Pulmonary artery endothelial cell (primary cell): ENCODE measurements at regions not wholly inside any gene's neighbourhood (a gene's known extent, or its start where the extent isn't known, plus 50 kb on each side); places are given as distances from the start of the nearest gene placed in this dataset.
"Not testable (repeated sequence)": the region's sequence is repeated elsewhere in the genome, so short reads cannot be mapped to it uniquely, and the experiment has no call there.

Experiments used
- DNase-seq: peaks from one replicate; pipeline ENCODE4 v3.0.0-alpha.2; 2011; ENCODE audit warnings: low read depth, low spot score

DNA sequence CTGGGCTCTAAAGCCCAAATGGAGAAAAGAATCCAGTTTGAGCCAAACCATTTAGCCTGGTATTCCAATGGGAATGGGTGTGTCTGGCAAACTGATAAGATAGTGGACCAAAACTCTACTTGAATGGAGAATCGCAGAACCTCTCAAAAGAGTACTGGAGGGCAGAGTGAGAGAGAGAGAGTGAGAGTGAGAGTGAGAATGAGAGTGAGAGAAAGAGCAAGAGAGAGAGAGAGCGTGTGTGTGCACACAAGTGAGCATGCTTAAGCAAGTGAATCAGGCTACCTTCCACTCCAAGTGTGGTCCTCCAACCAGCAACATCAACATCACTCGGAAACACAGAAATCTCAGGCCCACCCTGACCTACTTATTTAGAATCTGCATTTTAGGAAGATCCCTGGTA lies 58.8 kb downstream of the UQCRFS1 start:
- DNase-seq: no peak

DNA sequence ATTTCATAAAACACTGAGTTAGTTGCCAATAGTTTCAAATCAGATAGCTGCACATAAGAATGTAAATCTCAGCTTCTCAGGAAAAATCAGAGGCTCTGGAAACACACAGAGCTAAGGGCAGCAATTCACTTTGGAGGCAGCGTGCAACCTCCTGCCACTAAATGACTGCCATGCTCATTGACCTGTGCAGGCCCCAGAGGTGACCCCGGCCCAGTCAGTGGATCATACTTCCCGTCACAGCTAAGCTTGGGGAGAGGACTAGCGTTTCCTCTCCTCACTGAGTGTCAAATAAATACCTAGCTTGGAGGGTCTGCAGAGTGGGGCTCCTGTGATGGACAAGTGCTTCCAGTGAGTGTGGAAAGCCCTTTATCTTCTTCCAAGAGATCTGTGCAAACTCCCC lies 67.2 kb downstream of the UQCRFS1 start:
- DNase-seq: no peak

DNA sequence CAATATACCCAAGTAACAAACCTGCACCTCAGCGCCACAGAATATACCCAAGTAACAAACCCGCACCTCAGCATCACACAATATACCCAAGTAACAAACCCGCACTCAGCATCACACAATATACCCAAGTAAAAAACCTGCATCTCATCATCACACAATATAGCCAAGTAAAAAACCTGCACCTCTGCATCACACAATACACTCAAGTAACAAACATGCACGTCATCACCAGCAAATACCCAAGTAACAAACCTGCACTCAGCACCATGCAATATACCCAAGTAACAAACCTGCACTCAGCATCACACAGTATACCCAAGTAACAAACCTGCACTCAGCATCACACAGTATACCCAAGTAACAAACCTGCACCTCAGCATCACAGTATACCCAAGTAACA lies 69.8 kb downstream of the UQCRFS1 start:
- no peak for DNase-seq

DNA sequence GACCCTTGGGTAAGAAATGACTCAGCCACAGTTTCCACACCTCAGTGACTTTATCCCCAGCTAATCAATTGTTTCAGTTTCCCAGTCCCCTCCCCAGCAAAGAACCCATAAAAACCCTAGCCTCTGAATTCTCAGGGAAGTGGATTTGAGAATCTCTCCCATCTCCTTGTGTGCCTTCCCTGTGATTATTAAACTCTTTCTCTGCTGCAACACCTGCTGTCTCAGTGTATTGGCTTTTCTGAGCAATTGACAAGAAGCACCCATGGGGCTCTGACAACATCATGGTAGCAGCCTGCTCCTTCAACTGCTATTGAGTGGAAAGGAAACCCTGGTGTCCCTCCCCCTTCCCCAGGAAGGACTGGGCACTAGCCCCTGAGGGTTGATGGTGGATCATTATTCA lies 73.7 kb downstream of the UQCRFS1 start:
- no peak for DNase-seq

DNA sequence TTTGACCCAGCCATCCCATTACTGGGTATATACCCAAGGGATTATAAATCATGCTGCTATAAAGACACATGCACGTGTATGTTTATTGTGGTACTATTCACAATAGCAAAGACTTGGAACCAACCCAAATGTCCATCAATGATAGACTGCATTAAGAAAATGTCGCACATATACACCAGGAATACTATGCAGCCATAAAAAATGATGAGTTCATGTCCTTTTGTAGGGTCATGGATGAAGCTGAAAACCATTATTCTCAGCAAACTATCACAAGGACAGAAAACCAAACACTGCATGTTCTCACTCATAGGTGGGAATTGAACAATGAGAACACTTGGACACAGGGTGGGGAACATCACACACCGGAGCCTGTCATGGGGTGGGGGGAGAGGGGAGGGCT lies 74.7 kb downstream of the UQCRFS1 start:
- not testable (repeated sequence) for DNase-seq

DNA sequence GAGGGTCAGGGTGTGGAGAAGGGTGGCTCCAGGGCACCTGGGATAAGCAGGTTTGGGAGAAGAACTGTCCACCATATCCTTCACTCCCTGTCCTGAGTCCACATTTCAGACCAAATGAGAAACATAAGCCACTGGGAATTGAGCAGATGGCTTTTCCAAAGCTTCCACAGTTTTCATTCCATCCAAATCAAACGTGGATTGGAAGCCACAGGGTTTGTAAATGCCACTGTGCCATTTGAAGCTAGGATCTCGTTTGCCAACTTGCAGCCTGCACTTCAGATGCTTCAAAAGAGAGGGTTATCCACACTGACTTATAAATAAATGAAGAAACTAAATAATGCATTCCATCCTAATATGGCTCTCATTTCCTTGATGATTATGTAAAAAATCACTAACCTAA lies 81.5 kb downstream of the UQCRFS1 start:
- DNase-seq: no peak

DNA sequence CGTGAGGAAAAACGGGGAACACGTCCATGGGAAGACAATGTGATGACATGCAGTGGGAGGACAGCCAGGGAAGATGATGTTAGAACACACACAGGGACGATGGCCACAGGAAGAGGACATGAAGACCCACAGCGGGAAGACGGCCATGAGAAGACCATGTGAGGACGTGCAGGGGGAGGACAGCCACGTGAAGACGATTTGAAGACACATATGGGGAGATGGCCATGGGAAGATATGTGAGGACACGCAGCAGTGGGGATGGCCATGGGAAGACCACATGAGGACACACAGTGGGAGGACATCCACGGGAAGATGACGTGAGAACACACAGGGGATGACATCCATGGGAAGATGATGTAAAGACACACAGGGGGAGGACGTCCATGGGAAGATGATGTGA lies 83.8 kb downstream of the UQCRFS1 start:
- DNase-seq: no peak

DNA sequence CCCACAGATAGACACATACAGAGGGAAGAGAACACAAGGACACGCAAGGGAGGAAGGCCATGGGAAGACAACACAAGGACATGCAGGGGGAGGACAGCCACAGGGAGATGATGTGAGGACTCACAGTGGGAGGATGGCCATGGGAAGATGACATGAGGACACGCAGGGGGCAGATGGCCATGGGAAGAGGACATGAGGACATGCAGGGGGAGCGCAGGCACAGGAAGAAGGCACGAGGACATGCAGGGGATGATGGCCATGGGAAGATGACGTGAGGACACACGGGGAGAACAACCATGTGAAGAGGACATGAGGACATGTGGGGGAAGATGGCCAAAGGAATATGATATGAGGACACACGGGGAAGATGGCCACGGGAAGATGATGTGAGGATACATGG lies 84.7 kb downstream of the UQCRFS1 start:
- DNase-seq: no peak

DNA sequence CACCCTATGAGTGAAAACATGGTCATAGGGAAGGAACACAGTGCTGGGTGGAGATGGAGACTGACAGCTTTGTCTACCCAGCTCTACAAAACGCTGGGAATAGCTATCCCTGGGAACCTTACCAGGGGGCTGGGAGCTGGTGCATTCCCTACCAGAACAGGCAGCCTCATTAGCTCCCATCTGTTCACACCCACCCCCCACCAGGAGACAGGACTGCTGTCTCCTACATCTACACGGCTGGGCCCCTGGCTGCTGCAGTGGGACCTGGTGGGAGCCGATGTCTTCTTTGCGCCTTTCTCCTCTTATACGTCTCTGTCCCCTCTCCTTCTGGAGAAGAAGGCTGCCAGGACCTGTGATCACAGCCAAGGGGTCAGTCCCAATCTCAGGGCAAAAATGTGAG lies 90.8 kb downstream of the UQCRFS1 start:
- no peak for DNase-seq

DNA sequence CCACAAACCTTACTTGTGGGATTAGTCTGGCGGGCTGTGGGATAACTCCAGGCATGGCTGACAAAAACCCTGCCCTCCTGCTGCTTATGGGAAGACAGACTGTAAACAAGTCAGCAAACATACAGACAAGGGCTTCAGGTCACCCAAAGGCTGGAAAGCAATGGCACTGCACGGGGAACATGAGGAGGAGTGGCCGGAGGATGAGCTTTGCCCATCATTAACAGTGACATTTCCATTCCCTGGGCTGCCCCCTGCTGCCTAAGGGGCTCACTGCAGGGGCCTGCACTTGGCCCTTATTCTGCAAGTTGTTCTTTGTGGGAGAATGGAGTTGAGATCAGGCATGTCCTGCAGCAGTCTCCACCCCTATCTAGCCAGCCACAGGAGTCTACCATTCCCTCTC lies 91.3 kb downstream of the UQCRFS1 start:
- DNase-seq: no peak

DNA sequence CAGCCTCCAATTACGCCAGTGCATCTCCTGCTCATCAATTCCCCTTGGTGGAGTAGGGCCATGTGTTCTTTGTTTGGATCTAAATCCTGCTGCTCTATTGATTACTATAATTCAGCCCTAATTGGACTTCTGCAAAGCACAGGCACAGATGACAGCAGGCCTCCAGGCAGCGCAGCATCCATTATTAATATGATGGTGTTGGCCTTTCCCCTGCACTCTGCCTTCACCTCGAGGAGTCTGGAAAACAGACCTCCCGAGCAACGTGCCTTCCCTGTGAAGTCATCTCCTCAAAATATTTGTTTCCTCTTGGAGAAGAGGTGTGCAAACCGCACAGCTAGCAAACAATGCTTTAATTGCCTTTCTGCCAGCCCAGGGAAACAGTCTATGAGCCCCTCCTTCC lies 92.5 kb downstream of the UQCRFS1 start:
- no peak for DNase-seq

DNA sequence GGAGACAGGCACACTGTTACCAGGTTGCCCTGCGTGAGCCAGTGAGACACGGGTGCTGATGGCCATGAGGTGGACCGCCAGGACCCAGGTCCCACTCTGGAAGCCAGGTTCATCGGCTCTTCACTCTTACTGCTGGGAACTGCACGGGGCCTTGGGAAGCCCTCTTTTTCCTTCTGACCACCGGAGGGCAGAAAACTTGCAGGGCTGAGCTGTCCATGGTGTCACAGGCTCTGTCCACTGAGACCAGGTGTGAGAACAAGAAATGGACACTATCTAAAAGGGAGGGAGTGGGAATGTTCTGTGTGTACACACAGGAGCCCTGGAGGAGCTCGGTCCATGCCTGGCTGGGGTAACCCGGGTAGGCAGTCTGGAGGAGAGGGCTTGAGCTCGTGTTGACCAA lies 93.4 kb downstream of the UQCRFS1 start:
- DNase-seq: no peak

DNA sequence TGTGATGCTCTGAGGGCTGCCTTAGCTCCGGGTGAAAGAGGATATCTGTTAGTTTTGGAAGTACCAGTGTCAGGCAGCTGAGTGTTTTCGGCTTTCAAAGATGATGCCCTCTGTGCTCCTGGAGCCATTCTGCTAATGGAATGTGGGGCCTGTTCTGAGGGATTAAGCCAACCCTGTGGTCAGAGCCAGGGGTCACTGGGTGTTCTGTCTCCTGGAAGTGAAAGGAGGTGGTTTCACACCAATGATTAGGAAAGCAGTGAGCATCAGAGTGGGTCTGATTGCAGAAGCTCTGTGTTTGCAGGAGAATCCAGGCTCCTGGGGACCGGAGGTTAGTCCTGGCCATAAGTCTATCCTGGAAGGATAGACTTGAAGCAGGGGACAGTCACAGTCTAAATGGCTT lies 94.6 kb downstream of the UQCRFS1 start:
- no peak for DNase-seq

DNA sequence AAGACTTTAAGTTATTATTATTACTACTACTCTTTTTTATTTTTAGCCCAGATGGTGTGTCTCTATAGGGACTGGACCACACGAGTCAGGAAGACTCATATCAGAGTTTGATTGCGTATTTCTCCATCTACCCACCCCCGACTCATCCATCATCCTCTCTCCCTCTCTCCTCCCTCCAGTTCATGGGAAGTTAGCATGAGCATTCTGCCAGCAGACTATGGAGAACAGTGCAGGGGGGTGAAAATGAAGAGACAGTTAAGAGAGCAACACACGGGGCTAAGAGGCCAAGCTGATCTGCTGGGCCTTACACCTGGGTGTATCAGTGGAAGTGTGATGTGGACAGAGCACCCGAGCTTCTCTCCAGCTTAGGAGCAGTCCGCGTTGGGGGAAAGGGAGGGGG lies 95.0 kb downstream of the UQCRFS1 start:
- no peak for DNase-seq

DNA sequence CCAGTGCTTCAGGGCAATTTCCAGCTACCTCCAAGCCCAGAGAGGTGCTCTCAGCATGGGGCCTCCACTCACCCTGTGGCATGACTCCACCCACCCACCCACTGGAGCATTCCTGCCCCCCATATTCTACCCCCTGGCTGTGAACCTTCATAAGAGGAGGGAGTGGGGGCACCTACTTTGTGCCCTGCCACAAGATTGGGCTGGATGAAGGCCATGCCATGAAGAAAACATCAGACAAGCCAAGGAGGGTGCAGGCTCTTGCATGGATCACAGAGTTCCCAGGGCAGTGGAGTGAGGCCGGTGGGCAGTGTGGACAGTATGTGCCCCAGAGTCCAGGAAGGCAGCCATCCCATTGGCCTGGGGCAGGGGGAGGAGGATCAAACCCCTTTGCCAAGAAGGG lies 97.8 kb downstream of the UQCRFS1 start:
- DNase-seq: no peak

DNA sequence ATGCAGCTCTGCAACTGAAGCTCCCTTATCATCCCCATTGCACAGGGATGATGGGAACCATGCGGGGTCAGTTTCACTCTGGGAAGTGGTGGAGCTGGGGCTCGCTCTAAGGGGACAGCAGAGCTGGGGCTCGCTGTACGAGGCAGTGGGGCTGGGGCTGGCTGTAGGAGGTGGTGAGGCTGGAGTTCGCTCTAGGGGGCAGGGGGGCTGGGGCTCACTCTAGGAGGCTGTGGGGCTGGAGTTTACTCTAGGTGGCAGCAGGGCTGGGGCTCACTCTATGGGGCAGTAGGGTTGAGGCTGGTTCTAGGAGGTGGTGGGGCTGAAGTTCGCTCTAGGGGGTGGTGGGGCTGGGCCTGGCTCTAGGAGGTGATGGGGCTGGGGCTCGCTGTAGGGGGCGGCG lies 99.1 kb downstream of the UQCRFS1 start:
- DNase-seq: no peak

DNA sequence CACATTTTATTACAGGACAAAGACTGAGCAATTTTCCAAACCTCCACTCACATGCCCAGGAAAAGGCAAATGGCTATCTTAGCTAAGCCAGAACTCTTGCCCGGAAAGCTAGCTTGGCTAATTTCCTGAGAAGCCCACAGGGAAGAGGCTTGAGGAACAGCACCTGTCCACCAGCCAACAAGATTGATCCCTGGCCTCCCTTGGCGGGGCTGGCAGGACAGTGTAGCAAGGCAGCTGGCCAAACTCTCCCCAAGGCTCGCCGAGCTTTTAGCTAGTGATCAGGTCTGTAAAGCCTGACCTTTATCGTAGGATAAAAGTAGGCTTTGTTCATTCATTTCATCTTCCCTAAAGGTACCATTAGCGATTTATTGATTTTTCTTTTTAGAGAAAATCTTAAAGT lies 101.4 kb downstream of the UQCRFS1 start:
- no peak for DNase-seq

DNA sequence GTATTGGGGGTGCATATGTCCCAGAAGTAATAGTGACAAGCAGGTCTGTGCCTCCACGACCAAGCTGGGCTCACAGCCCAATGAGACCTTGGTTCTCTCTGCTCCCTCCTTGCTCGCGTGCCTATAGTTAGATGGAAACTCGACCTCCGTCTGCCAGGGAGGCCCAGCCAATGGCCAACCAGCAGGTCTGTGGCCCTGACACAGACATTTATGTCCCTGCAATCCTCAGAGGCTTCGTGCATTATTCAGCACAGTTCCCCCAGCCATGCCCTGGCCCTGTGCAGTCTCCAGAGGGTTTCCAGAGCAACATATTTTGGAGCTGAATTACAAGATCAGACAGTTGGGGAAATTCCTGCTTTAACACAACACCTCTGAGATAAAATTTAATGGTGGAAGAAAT lies 105.1 kb downstream of the UQCRFS1 start:
- DNase-seq: no peak

DNA sequence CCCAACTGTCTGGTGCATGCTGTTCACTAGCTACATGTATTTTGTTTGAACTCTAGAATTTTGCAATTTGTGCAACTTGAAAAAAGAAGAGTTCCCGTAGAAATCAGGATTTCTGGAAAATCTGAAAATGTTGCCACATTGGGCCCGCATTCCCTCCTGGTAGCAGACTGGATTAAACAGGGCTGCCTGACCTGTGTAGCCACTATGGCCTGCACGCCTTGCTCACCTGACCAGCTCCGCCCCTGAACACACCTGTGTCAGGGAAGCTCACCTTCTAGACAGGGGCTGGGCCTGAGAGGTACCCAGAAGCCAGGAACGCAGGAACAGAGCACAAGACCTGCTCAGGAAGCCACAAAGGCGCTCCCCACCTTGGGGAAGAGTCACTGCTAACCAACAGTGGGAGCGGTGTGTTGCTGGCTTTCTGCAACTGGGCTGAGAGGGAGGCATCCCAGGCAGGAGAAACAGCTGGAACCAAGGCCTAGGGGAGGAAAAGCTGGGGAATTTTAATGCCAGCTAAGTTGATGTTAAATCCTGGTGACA lies 106.5 kb downstream of the UQCRFS1 start:
- no peak for DNase-seq

DNA sequence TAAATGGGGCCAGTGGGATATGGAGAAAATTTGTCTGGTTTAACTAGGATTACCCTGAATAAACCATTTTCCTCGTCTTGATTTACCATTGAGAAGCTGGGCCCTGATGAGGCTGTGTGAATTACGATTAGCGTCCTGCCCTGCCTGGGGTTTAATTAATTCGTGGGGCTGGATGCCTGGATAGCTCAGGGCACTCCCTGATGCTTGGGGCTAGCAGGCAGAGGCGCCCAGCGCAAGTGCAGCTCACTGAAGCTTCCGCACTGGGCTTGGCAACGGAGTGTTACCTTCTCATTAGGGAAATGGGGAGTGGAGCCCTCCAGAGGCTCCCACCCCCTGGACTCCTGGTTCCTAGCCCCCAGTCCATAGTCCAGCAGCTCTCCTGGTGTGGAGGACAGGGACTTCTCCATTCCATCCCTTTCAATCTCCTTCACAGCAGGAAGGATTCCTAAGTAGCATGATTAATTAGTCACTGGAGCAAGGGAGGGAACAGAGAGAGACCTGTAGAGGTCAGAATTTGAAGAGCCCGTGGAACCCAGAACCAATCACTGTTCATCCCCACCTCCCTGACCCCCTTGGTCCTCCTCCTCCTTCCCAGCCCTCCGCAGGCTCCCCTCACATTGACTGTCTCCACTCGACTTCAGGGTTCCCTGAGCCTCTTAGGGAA lies 107.2 kb downstream of the UQCRFS1 start:
- DNase-seq: no peak

DNA sequence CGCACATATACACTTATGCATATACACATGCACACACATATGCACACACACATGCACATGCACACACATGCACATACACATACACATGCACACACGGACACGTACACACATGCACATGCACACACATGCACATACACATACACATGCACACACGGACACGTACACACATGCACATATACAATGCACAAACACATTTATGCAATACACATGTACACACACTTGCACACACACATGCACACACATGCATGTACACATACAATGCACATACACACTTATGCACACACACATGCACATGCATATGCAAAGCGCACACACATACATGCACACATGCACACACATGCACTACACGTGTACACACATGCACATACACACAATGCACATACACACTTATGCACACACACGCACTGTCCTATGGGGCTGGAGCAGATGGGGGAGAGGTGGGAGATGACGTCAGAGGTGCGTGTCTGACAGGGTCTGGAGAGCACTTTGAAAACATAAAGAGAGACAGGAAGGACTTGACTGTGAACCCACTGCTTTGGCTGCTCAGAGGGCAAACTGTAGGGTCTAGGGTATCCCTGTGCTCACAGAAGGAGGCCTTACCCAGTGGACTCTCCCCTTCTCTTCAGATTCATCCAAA lies 108.2 kb downstream of the UQCRFS1 start:
- no peak for DNase-seq

DNA sequence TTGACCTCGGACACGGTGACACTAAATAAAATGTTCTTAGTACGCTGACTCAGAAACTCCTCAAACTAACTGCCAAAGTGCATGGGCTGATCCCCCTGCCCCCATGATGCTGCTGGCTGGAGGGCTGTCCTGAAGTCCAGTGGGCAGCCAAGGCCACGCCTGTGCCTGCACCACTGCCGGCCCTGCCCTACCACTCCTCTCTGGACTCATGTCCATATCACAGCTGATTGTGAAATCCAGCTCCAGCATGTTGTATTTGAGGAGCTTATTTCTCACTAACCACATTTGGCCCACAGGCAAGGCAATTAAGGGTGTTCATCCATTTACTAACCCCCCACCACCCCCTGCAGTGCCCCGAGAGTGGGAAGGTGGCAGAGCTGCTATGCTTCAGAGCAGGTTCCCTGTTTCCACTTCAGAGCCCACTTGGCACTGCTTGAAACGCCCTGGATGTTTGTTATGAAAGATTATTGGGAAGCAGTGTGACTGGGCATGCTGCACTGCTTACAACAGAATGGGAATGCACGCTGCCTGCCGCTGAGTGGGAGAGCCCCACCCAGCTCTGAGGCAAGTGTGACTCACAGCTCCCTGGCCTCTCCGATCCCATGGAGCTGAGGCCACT lies 114.0 kb downstream of the UQCRFS1 start:
- DNase-seq: no peak

DNA sequence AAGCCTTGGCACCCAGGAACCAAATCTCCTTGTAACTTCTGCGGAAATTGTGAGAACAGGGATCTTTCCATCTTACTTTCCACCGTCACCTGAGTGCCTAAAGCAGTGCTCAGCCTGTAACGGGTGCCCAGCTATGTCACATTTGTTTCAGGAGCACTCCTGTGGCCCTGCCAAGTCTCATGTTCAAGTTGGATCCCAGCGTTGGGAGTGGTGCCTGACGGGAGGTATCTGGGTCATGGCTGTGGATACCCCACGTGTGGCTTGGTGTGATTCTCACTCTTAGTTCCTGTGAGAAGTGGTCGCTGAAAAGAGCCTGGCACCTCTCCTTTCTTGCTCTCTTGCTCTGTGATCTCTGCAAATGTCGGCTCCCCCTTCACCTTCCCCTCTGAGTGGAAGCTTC lies 114.9 kb downstream of the UQCRFS1 start:
- no peak for DNase-seq
